Stimulated activated CD8-positive, alpha-beta memory T cell treated with anti-CD3 and anti-CD28 coated beads, Interleukin-7, amount 100 ng/mL, for 48 hours (primary cell): ENCODE measurements at regions not wholly inside any gene's neighbourhood (a gene's known extent, or its start where the extent isn't known, plus 50 kb on each side); places are given as distances from the start of the nearest gene placed in this dataset.

ENCODE experiments used
- DNase-seq, 2 donors: peaks; one replicate each; pipeline ENCODE4 v3.0.0-alpha.2; 2020; ENCODE audit warnings: low read depth in 1 of 2; ENCODE audit errors: extremely low read depth in 1 of 2

GRCh38 chr10:6660460-6660859, 80.4 kb upstream of the PRKCQ start:
- no peak for DNase-seq

- no peak for DNase-seq
Observed at GRCh38 chr10:6659451-6659850, 79.4 kb upstream of the PRKCQ start.

GRCh38 chr10:6657669-6658068, 77.6 kb upstream of the PRKCQ start:
- DNase-seq = no peak

- DNase-seq = no peak
Observed at GRCh38 chr10:6657196-6657595, 77.1 kb upstream of the PRKCQ start.

GRCh38 chr10:6654571-6654970, 74.5 kb upstream of the PRKCQ start:
- DNase-seq = no peak

- no peak for DNase-seq
Observed at GRCh38 chr10:6650586-6650985, 70.5 kb upstream of the PRKCQ start.

- no peak for DNase-seq
Observed at GRCh38 chr10:6649903-6650302, 69.8 kb upstream of the PRKCQ start.

- DNase-seq = no peak
Observed at GRCh38 chr10:6648894-6649720, 69.0 kb upstream of the PRKCQ start.

- peak in 1 of 2 donors; percentile 59 for DNase-seq
Observed at GRCh38 chr10:6647811-6648526, 67.9 kb upstream of the PRKCQ start.

GRCh38 chr10:6643962-6644361, 63.9 kb upstream of the PRKCQ start:
- DNase-seq = no peak

GRCh38 chr10:6642876-6643275, 62.8 kb upstream of the PRKCQ start:
- DNase-seq = no peak

GRCh38 chr10:6640433-6641040, 60.5 kb upstream of the PRKCQ start:
- DNase-seq = no peak

GRCh38 chr10:6637053-6637452, 57.0 kb upstream of the PRKCQ start:
- DNase-seq = no peak

GRCh38 chr10:6635784-6636183, 55.7 kb upstream of the PRKCQ start:
- DNase-seq = no peak
